HG03520 (cell line): ENCODE measurements at regions not wholly inside any gene's neighbourhood (a gene's known extent, or its start where the extent isn't known, plus 50 kb on each side); places are given as distances from the start of the nearest gene placed in this dataset.
"Not testable (repeated sequence)": the region's sequence is repeated elsewhere in the genome, so short reads cannot be mapped to it uniquely, and the experiment has no call there.

Source experiments
- ATAC-seq: cut with Tn5 transposase; IDR thresholded peaks from one replicate; pipeline ENCODE4 v1.9.1; 2021; ENCODE audit warnings: mild to moderate bottlenecking, moderate library complexity; ENCODE audit not compliant: unreplicated experiment

- ATAC-seq = no peak
Observed at GRCh38 chr6:144667532-144668503, 382.7 kb downstream of the UTRN start.

- ATAC-seq = not testable (repeated sequence)
Observed at GRCh38 chr6:144670259-144670658, 385.1 kb downstream of the UTRN start.

- no peak for ATAC-seq
Observed at GRCh38 chr6:144673807-144674206, 388.7 kb downstream of the UTRN start.

GRCh38 chr6:144675231-144675861, 390.2 kb downstream of the UTRN start:
- ATAC-seq = no peak

GRCh38 chr6:144676310-144676709, 391.2 kb downstream of the UTRN start:
- ATAC-seq = not testable (repeated sequence)

- ATAC-seq = not testable (repeated sequence)
Observed at GRCh38 chr6:144677263-144677662, 392.1 kb downstream of the UTRN start.

GRCh38 chr6:144678844-144679243, 393.7 kb downstream of the UTRN start:
- no peak for ATAC-seq

- ATAC-seq = no peak
Observed at GRCh38 chr6:144681334-144681733, 396.2 kb downstream of the UTRN start.

- ATAC-seq = no peak
Observed at GRCh38 chr6:144683216-144684070, 398.3 kb downstream of the UTRN start.

- ATAC-seq = no peak
Observed at GRCh38 chr6:144688713-144689112, 403.6 kb downstream of the UTRN start.

GRCh38 chr6:144689503-144690040, 404.4 kb downstream of the UTRN start:
- no peak for ATAC-seq

GRCh38 chr6:144690133-144690532, 405.0 kb downstream of the UTRN start:
- no peak for ATAC-seq

GRCh38 chr6:144690666-144691065, 405.5 kb downstream of the UTRN start:
- ATAC-seq = no peak

GRCh38 chr6:144692050-144692449, 406.9 kb downstream of the UTRN start:
- not testable (repeated sequence) for ATAC-seq

- no peak for ATAC-seq
Observed at GRCh38 chr6:144695858-144696533, 410.9 kb downstream of the UTRN start.

GRCh38 chr6:144696610-144697368, 411.7 kb downstream of the UTRN start:
- no peak for ATAC-seq

GRCh38 chr6:144697369-144697760, 412.2 kb downstream of the UTRN start:
- ATAC-seq = no peak

GRCh38 chr6:144697801-144698200, 412.7 kb downstream of the UTRN start:
- no peak for ATAC-seq

GRCh38 chr6:144702781-144703180, 417.6 kb downstream of the UTRN start:
- ATAC-seq = no peak

- no peak for ATAC-seq
Observed at GRCh38 chr6:144710207-144710606, 425.1 kb downstream of the UTRN start.
